ENCODE measurements at regions not wholly inside any gene's neighbourhood (a gene's known extent, or its start where the extent isn't known, plus 50 kb on each side); places are given as distances from the start of the nearest gene placed in this dataset.

DNA sequence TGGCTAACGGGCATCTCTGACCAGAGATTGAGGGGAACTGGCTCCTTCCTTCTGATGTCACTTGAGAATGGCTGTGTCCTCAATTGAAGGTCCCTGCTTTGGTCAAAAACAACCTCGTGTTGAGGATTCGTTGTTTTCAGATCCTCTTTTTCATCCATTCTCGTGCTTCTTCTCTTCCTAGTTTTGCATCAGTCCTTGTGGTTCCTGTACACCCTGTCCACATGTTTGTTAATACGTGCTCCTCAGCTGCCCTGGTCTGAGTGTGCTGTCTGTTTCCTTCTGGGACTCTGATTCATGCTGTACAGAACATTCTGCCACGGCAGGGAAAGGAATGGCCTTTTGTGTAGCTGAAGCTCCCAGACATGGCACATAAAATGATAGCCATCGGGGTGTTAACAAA, 863.2 kb upstream of the GOT2 start:
- no peaks in the 10 kb centered on the region for H3K27me3 ChIP-seq (ENCODE audit: control insufficient read depth, insufficient read depth, low read length)
- ChIA-PET CTCF (no interaction called here), POLR2A (no interaction called here)
- DNase-seq (ENCODE audit: low read depth) = no peak
- H3K4me3 ChIP-seq (ENCODE audit: low read depth, low read length) = no peak overlapping the region
- no peaks in the 10 kb centered on the region for H3K36me3 ChIP-seq (ENCODE audit: control insufficient read depth, insufficient read depth, low read length)
- TF ChIP-seq CTCF (IDR thresholded peaks at IDR 0.05; ENCODE audit: insufficient read depth, low read depth, low read length) = no peak

DNA sequence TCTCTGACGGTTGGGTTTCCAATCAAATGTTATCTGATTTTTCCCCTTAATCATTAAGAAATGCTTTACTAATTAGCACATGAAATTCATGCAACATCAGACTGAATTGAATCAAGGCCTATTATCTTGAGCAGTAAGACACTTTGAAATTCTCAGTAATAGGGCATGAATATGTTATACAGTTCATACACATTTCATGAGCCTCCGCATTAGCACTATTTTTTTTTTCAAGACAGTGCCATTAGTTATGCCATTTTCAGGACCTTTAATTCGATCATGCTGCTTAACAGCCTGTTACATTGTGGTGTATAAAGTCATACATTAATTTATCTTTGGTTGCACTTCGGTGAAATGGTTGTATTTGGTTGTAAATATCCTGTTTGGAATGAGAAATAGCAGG, 862.6 kb upstream of the GOT2 start:
- Histone ChIP-seq H3K36me3 (ENCODE audit: control insufficient read depth, insufficient read depth, low read length) (no peaks in the 10 kb centered on the region), H3K27me3 (ENCODE audit: control insufficient read depth, insufficient read depth, low read length) (no peaks in the 10 kb centered on the region), H3K4me3 (ENCODE audit: low read depth, low read length) (no peak overlapping the region)
- no peak for TF ChIP-seq CTCF (IDR thresholded peaks at IDR 0.05; ENCODE audit: insufficient read depth, low read depth, low read length)
- ChIA-PET CTCF (interaction anchor here (0.7 kb wide), 1 partner anchor 180 kb away, joined by 3 read pairs; no protein-coding TSS in a partner anchor), POLR2A (no interaction called here)
- DNase-seq (ENCODE audit: low read depth) = no peak

DNA sequence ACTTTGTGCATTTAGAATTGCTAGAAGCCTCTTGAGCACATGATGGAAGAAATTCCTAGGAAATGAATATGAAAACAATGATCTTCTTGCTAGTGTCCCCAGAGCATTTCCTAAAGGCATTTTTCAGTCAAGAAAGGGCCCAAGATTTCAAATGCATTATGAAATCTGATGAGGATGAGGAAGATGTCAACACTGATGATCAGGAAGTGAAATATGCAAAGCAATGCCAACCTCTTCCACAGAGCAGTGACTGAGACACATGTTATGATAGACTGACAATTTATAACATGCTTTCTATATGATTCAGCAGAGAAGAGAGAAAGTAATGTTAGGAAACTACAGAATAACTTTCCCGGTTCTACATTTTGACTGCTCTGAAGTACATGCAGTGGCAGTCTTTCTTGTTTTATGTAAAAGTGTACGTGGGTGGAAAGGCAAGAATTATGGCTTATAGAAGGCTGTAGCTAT, 859.1 kb upstream of the GOT2 start:
- H3K27me3 ChIP-seq (ENCODE audit: control insufficient read depth, insufficient read depth, low read length) = no peaks in the 10 kb centered on the region
- peak; percentile 44 for DNase-seq (ENCODE audit: low read depth)
- ChIA-PET POLR2A (no interaction called here), CTCF (no interaction called here)
- TF ChIP-seq CTCF (IDR thresholded peaks at IDR 0.05; ENCODE audit: insufficient read depth, low read depth, low read length) = no peak
- no peak overlapping the region for H3K4me3 ChIP-seq (ENCODE audit: low read depth, low read length)
- H3K36me3 ChIP-seq (ENCODE audit: control insufficient read depth, insufficient read depth, low read length) = no peaks in the 10 kb centered on the region

DNA sequence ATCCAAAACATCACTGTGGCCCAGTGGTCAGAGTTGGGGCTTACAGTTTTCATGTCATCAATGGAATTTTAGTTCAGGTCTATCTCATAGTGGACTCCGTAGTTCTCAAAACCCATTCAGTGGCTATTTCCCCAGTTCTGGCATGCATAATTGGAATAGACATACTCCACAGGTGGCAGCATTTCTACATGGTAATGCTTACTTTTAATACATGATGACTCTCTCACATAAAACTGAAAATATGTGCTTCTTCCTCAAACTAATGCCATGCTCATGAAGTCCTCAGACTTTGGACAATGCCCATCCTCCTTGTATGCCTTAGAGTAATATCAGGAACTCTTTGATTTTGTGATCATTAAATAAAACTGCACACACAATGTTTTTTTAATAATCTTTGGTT, 857.4 kb upstream of the GOT2 start:
- ChIA-PET CTCF (no interaction called here), POLR2A (no interaction called here)
- peak; percentile 23; the same call in 1 of the 2 replicates for TF ChIP-seq CTCF (IDR thresholded peaks at IDR 0.05; ENCODE audit: insufficient read depth, low read depth, low read length)
- DNase-seq (ENCODE audit: low read depth) = no peak
- no peaks in the 10 kb centered on the region for H3K36me3 ChIP-seq (ENCODE audit: control insufficient read depth, insufficient read depth, low read length)
- no peak overlapping the region for H3K4me3 ChIP-seq (ENCODE audit: low read depth, low read length)
- H3K27me3 ChIP-seq (ENCODE audit: control insufficient read depth, insufficient read depth, low read length) = no peaks in the 10 kb centered on the region

DNA sequence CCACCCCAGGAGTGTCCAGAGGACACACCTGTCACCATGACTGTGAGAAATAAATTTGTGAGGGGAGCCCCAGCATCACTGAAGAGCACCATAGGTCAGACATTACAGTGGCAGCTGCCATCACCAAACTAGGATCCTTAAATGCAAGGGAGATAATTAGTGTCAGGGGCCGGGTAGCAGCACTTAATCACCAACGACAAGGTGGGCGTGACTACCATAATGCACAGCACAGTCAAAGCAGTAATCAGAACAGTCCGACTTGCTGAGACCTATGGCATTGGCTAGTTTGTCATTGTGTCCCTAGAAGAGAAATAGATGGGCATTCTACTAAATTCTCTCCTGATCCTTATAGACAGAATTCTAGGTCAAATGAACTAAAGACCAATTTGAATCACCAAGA, 856.7 kb upstream of the GOT2 start:
- H3K27me3 ChIP-seq (ENCODE audit: control insufficient read depth, insufficient read depth, low read length) = no peaks in the 10 kb centered on the region
- CTCF ChIA-PET = no interaction called here
- DNase-seq (ENCODE audit: low read depth) = no peak
- H3K4me3 ChIP-seq (ENCODE audit: low read depth, low read length) = no peak overlapping the region
- no peaks in the 10 kb centered on the region for H3K36me3 ChIP-seq (ENCODE audit: control insufficient read depth, insufficient read depth, low read length)
- POLR2A ChIA-PET = no interaction called here
- no peak for TF ChIP-seq CTCF (IDR thresholded peaks at IDR 0.05; ENCODE audit: insufficient read depth, low read depth, low read length)

Measured in BJ (cell line).